ENCODE measurements at regions not wholly inside any gene's neighbourhood (a gene's known extent, or its start where the extent isn't known, plus 50 kb on each side); places are given as distances from the start of the nearest gene placed in this dataset.

GRCh38 chr11:15563054-15563453 is 448.3 kb downstream of the INSC start:
- Histone ChIP-seq H3K4me1 (ENCODE audit: control insufficient read depth, insufficient read depth, low read length) (no peaks in the 10 kb centered on the region), H3K36me3 (ENCODE audit: control insufficient read depth, insufficient read depth, low read length) (no peaks in the 10 kb centered on the region), H3K4me3 (ENCODE audit: low read length) (no peak overlapping the region), H3K27ac (ENCODE audit: low read length) (no peak overlapping the region), H3K27me3 (ENCODE audit: control insufficient read depth, insufficient read depth, low read length) (no peaks in the 10 kb centered on the region), H3K9me3 (ENCODE audit: control insufficient read depth, insufficient read depth, low read length) (peaks cover 3% of the 10 kb centered on the region)
- no peak for ATAC-seq
- H3K27me3 Mint-ChIP-seq (ENCODE audit: low read depth in 2 of 2), result no peaks in the 10 kb centered on the region
- H3K4me3 Mint-ChIP-seq, result no peak overlapping the region
- no peaks in the 10 kb centered on the region for H3K4me1 Mint-ChIP-seq
- TF ChIP-seq, protein P1, sequence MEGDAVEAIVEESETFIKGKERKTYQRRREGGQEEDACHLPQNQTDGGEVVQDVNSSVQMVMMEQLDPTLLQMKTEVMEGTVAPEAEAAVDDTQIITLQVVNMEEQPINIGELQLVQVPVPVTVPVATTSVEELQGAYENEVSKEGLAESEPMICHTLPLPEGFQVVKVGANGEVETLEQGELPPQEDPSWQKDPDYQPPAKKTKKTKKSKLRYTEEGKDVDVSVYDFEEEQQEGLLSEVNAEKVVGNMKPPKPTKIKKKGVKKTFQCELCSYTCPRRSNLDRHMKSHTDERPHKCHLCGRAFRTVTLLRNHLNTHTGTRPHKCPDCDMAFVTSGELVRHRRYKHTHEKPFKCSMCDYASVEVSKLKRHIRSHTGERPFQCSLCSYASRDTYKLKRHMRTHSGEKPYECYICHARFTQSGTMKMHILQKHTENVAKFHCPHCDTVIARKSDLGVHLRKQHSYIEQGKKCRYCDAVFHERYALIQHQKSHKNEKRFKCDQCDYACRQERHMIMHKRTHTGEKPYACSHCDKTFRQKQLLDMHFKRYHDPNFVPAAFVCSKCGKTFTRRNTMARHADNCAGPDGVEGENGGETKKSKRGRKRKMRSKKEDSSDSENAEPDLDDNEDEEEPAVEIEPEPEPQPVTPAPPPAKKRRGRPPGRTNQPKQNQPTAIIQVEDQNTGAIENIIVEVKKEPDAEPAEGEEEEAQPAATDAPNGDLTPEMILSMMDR (IDR thresholded peaks at IDR 0.05), result no peak
- no peak for DNase-seq
- H3K36me3 Mint-ChIP-seq, result no peaks in the 10 kb centered on the region
- peaks cover 9 to 13% of the 10 kb centered on the region in 2 donors for H3K9me3 Mint-ChIP-seq
- H3K27ac Mint-ChIP-seq, result no peak overlapping the region
- intact Hi-C loops (cut with micrococcal nuclease), result no loop called here
- 58% methylated on average over 3 of the region's 3 CpGs for WGBS (ENCODE audit: insufficient coverage)

- no peak for DNase-seq
- Histone ChIP-seq H3K9me3 (ENCODE audit: control insufficient read depth, insufficient read depth, low read length) (no peaks in the 10 kb centered on the region), H3K4me1 (ENCODE audit: control insufficient read depth, insufficient read depth, low read length) (no peaks in the 10 kb centered on the region), H3K27me3 (ENCODE audit: control insufficient read depth, insufficient read depth, low read length) (no peaks in the 10 kb centered on the region), H3K27ac (ENCODE audit: low read length) (no peak overlapping the region), H3K4me3 (ENCODE audit: low read length) (no peak overlapping the region), H3K36me3 (ENCODE audit: control insufficient read depth, insufficient read depth, low read length) (no peaks in the 10 kb centered on the region)
- Mint-ChIP-seq H3K4me1 (no peaks in the 10 kb centered on the region), H3K4me3 (no peak overlapping the region), H3K9me3 (peaks cover 5 to 11% of the 10 kb centered on the region in 2 donors), H3K36me3 (no peaks in the 10 kb centered on the region), H3K27ac (no peak overlapping the region), H3K27me3 (ENCODE audit: low read depth in 2 of 2) (no peaks in the 10 kb centered on the region)
- intact Hi-C loops (cut with micrococcal nuclease), result no loop called here
- ATAC-seq, result no peak
- TF ChIP-seq, protein P1 (IDR thresholded peaks at IDR 0.05), result no peak
- 85% methylated on average over 8 of the region's 8 CpGs for WGBS (ENCODE audit: insufficient coverage)
Measured at GRCh38 chr11:15565880-15566279, 451.2 kb downstream of the INSC start.

GRCh38 chr11:15568440-15568839 is 453.7 kb downstream of the INSC start:
- H3K4me3 ChIP-seq (ENCODE audit: low read length), result no peak overlapping the region
- Mint-ChIP-seq H3K4me3 (no peak overlapping the region), H3K27ac (no peak overlapping the region), H3K9me3 (peaks cover 5 to 11% of the 10 kb centered on the region in 2 donors), H3K36me3 (no peaks in the 10 kb centered on the region), H3K27me3 (ENCODE audit: low read depth in 2 of 2) (no peaks in the 10 kb centered on the region), H3K4me1 (no peaks in the 10 kb centered on the region)
- no peak for ATAC-seq
- H3K27me3 ChIP-seq (ENCODE audit: control insufficient read depth, insufficient read depth, low read length), result no peaks in the 10 kb centered on the region
- 90% methylated on average over 8 of the region's 8 CpGs for WGBS (ENCODE audit: insufficient coverage)
- H3K9me3 ChIP-seq (ENCODE audit: control insufficient read depth, insufficient read depth, low read length), result no peaks in the 10 kb centered on the region
- TF ChIP-seq, protein P1 (IDR thresholded peaks at IDR 0.05), result no peak
- no peaks in the 10 kb centered on the region for H3K36me3 ChIP-seq (ENCODE audit: control insufficient read depth, insufficient read depth, low read length)
- no peaks in the 10 kb centered on the region for H3K4me1 ChIP-seq (ENCODE audit: control insufficient read depth, insufficient read depth, low read length)
- DNase-seq, result no peak
- H3K27ac ChIP-seq (ENCODE audit: low read length), result no peak overlapping the region
- intact Hi-C loops (cut with micrococcal nuclease), result no loop called here

- Histone ChIP-seq H3K27me3 (ENCODE audit: control insufficient read depth, insufficient read depth, low read length) (no peaks in the 10 kb centered on the region), H3K36me3 (ENCODE audit: control insufficient read depth, insufficient read depth, low read length) (no peaks in the 10 kb centered on the region), H3K4me3 (ENCODE audit: low read length) (no peak overlapping the region), H3K4me1 (ENCODE audit: control insufficient read depth, insufficient read depth, low read length) (no peaks in the 10 kb centered on the region), H3K27ac (ENCODE audit: low read length) (no peak overlapping the region), H3K9me3 (ENCODE audit: control insufficient read depth, insufficient read depth, low read length) (no peaks in the 10 kb centered on the region)
- H3K27me3 Mint-ChIP-seq (ENCODE audit: low read depth in 2 of 2), result no peaks in the 10 kb centered on the region
- DNase-seq (no peak), ATAC-seq (no peak)
- no peaks in the 10 kb centered on the region for H3K4me1 Mint-ChIP-seq
- intact Hi-C loops (cut with micrococcal nuclease), result no loop called here
- peaks cover 5 to 7% of the 10 kb centered on the region in 2 donors for H3K9me3 Mint-ChIP-seq
- no peak overlapping the region for H3K4me3 Mint-ChIP-seq
- no peaks in the 10 kb centered on the region for H3K36me3 Mint-ChIP-seq
- WGBS (ENCODE audit: insufficient coverage), result 42% methylated on average over 5 of the region's 7 CpGs
- TF ChIP-seq, protein P1 (IDR thresholded peaks at IDR 0.05), result no peak
- no peak overlapping the region for H3K27ac Mint-ChIP-seq
Measured at GRCh38 chr11:15569305-15570025, 454.7 kb downstream of the INSC start.

Data from natural killer cell (primary cell).